Smooth muscle cell (in vitro differentiated cells): ENCODE measurements at regions not wholly inside any gene's neighbourhood (a gene's known extent, or its start where the extent isn't known, plus 50 kb on each side); places are given as distances from the start of the nearest gene placed in this dataset.
"Not testable (repeated sequence)": the region's sequence is repeated elsewhere in the genome, so short reads cannot be mapped to it uniquely, and the experiment has no call there.

Experiments
- DNase-seq: peaks from one replicate; lab custom pipeline; 2025; ENCODE audit not compliant: unreplicated experiment; lab: John Stamatoyannopoulos, UW
- H2AFZ ChIP-seq: fragments of 200-600 bp; sonication (generic); 2 replicates; pipeline ENCODE4 v1.6.0; 2016; ENCODE audit warnings: antibody characterized with exemption, low read depth, mild to moderate bottlenecking
- H3F3A ChIP-seq: fragments of 200-600 bp; sonication (generic); 2 replicates; pipeline ENCODE4 v1.6.0; 2017; ENCODE audit warnings: antibody characterized with exemption, low read depth
- H3K27ac ChIP-seq: fragments of 200-600 bp; sonication (generic); 2 replicates; pipeline ENCODE4 v1.5.1; 2016; ENCODE audit warnings: low read depth, mild to moderate bottlenecking
- H3K27me3 ChIP-seq: fragments of 200-600 bp; sonication (generic); 2 replicates; pipeline ENCODE4 v1.6.1; 2016; ENCODE audit warnings: low read depth, mild to moderate bottlenecking
- H3K36me3 ChIP-seq: fragments of 200-600 bp; sonication (generic); 2 replicates; pipeline ENCODE4 v1.5.1; 2016; ENCODE audit warnings: low read depth
- H3K4me1 ChIP-seq: fragments of 200-600 bp; sonication (generic); 2 replicates; pipeline ENCODE4 v1.5.1; 2016; ENCODE audit warnings: low read depth
- H3K4me2 ChIP-seq: fragments of 200-600 bp; sonication (generic); 2 replicates; pipeline ENCODE4 v1.6.0; 2016; ENCODE audit warnings: mild to moderate bottlenecking
- H3K4me3 ChIP-seq: fragments of 200-600 bp; sonication (generic); 2 replicates; pipeline ENCODE4 v1.5.1; 2016; ENCODE audit warnings: mild to moderate bottlenecking
- H3K79me2 ChIP-seq: fragments of 200-600 bp; sonication (generic); 2 replicates; pipeline ENCODE4 v1.6.0; 2016; ENCODE audit warnings: low read depth, mild to moderate bottlenecking
- H3K9ac ChIP-seq: fragments of 200-600 bp; sonication (generic); 2 replicates; pipeline ENCODE4 v1.6.0; 2016; ENCODE audit warnings: low read depth
- H3K9me3 ChIP-seq: fragments of 200-600 bp; sonication (generic); replicated peaks from 2 replicates; pipeline ENCODE4 v1.5.1; 2016; ENCODE audit warnings: low read depth
- H4K20me1 ChIP-seq: fragments of 200-600 bp; sonication (generic); 2 replicates; pipeline ENCODE4 v1.6.0; 2016; ENCODE audit warnings: low read depth
- WGBS: methylation state at CpG from one replicate; pipeline ENCODE4 v1.1.7; 2016; ENCODE audit warnings: low lambda C conversion rate; 5-methylcytosine and 5-hydroxymethylcytosine counted together
- TF ChIP-seq, protein P1 (sequence below): fragments of 200-600 bp; sonication (generic); IDR thresholded peaks from 2 replicates; pipeline ENCODE4 v1.5.1; 2017; ENCODE audit warnings: borderline replicate concordance, mild to moderate bottlenecking, antibody characterized with exemption; ENCODE audit not compliant: insufficient read depth, poor library complexity, severe bottlenecking

DNA sequence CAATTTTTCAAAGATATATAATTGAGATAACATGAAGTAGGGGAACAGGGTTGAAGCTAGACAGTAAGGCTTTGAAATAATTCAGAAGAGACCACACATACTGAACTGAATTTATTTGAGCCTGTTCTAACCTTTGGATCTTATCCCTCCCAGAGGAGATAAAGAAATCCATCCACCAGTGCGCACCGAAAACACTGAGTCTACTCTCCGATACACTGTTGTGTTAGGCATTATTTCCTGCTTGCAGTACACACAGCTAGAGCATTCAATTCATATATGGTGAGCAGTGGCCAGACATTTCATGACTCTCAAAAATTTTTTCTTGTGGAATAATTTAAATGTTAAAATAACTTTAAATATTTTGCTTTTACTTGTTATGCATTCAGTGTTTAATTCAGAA, 342.7 kb downstream of the GPD2 start:
- Histone ChIP-seq H3K4me3 (no peak overlapping the region), H3F3A (no peaks in the 10 kb centered on the region), H3K9ac (no peak overlapping the region), H3K36me3 (no peaks in the 10 kb centered on the region), H3K27me3 (no peaks in the 10 kb centered on the region), H2AFZ (no peak overlapping the region), H3K4me1 (no peaks in the 10 kb centered on the region), H3K79me2 (no peaks in the 10 kb centered on the region), H3K4me2 (no peak overlapping the region), H4K20me1 (no peaks in the 10 kb centered on the region), H3K27ac (no peak overlapping the region), H3K9me3 (no peaks in the 10 kb centered on the region)
- 93% methylated on average over 3 of the region's 3 CpGs for WGBS
- TF ChIP-seq, protein P1, sequence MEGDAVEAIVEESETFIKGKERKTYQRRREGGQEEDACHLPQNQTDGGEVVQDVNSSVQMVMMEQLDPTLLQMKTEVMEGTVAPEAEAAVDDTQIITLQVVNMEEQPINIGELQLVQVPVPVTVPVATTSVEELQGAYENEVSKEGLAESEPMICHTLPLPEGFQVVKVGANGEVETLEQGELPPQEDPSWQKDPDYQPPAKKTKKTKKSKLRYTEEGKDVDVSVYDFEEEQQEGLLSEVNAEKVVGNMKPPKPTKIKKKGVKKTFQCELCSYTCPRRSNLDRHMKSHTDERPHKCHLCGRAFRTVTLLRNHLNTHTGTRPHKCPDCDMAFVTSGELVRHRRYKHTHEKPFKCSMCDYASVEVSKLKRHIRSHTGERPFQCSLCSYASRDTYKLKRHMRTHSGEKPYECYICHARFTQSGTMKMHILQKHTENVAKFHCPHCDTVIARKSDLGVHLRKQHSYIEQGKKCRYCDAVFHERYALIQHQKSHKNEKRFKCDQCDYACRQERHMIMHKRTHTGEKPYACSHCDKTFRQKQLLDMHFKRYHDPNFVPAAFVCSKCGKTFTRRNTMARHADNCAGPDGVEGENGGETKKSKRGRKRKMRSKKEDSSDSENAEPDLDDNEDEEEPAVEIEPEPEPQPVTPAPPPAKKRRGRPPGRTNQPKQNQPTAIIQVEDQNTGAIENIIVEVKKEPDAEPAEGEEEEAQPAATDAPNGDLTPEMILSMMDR = no peak
- no peak for DNase-seq

DNA sequence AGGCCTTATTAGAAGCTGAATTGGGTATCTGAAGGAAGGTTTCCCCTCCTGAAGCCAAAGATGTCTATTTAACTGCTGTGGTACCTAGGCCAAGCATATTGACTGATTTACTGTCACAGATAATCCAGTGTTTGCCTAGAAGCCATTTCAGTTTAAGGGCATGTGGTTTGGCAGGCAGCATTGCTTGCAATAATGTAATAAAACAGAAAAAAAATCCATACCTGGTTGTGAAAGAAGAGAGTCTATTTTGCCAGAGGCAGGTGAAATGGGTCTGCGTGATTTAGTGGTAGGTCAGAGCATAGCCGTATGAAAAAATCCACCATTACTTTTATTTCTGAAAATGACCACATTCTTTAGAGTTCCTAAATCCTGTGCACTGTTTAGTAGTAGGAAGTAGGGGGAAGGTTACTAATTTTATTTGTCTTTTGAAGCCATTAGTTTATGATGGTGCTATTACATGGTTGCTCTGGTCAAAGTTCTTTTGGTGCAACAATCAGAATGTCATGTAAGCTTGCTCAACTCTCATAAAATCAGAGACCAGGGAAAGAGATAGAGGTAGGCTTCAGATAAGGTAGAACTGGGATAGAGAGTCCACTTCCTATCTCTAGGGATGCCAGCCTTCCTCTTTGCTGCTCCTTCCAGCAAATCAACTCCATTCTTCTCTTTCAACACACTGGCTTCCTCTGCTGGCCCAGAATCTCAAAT, 343.4 kb downstream of the GPD2 start:
- H3K27ac ChIP-seq = no peak overlapping the region
- no peak overlapping the region for H3K9ac ChIP-seq
- no peaks in the 10 kb centered on the region for H3K36me3 ChIP-seq
- no peaks in the 10 kb centered on the region for H3K27me3 ChIP-seq
- DNase-seq = no peak
- no peaks in the 10 kb centered on the region for H4K20me1 ChIP-seq
- no peak overlapping the region for H2AFZ ChIP-seq
- TF ChIP-seq, protein P1 = no peak
- WGBS = 93% methylated on average over 2 of the region's 2 CpGs
- H3K4me3 ChIP-seq = no peak overlapping the region
- no peaks in the 10 kb centered on the region for H3K9me3 ChIP-seq
- no peaks in the 10 kb centered on the region for H3F3A ChIP-seq
- no peaks in the 10 kb centered on the region for H3K4me1 ChIP-seq
- no peak overlapping the region for H3K4me2 ChIP-seq
- H3K79me2 ChIP-seq = no peaks in the 10 kb centered on the region

- H2AFZ ChIP-seq, H3K4me1 ChIP-seq, H3F3A ChIP-seq, H3K4me3 ChIP-seq, H3K9me3 ChIP-seq, H3K36me3 ChIP-seq, H4K20me1 ChIP-seq, H3K79me2 ChIP-seq, H3K9ac ChIP-seq, DNase-seq, H3K27me3 ChIP-seq, H3K27ac ChIP-seq, H3K4me2 ChIP-seq: not testable (repeated sequence)
- WGBS = 47% methylated on average over 2 of the region's 2 CpGs
Measured at GRCh38 chr2:156781677-156782076, 345.5 kb downstream of the GPD2 start.

GRCh38 chr2:156784020-156784701, 348.0 kb downstream of the GPD2 start:
- Histone ChIP-seq H3K79me2 (no peaks in the 10 kb centered on the region), H3K9me3 (no peaks in the 10 kb centered on the region), H2AFZ (no peak overlapping the region), H4K20me1 (no peaks in the 10 kb centered on the region), H3K4me2 (no peak overlapping the region), H3K27me3 (no peaks in the 10 kb centered on the region), H3F3A (no peaks in the 10 kb centered on the region), H3K27ac (no peak overlapping the region), H3K4me1 (no peaks in the 10 kb centered on the region), H3K4me3 (no peak overlapping the region), H3K36me3 (no peaks in the 10 kb centered on the region), H3K9ac (no peak overlapping the region)
- TF ChIP-seq, protein P1 = no peak
- 67% methylated on average over 6 of the region's 6 CpGs for WGBS
- DNase-seq = no peak
